A549 (cell line): ENCODE measurements at regions not wholly inside any gene's neighbourhood (a gene's known extent, or its start where the extent isn't known, plus 50 kb on each side); places are given as distances from the start of the nearest gene placed in this dataset.
"Not testable (repeated sequence)": the region's sequence is repeated elsewhere in the genome, so short reads cannot be mapped to it uniquely, and the experiment has no call there.

Experiments
- RAD21 ChIP-seq, 2 experiments: fragments of >200 bp in 1 of 2; sonication (Bioruptor Twin) in 1 of 2; formaldehyde crosslinking in 1 of 2; IDR thresholded peaks in 1 of 2; conservative IDR thresholded peaks in 1 of 2; 2 replicates in 1 of 2; 3 replicates in 1 of 2; pipeline ENCODE4 v1.6.1; 2012 to 2018; ENCODE audit warnings: inconsistent platforms in 1 of 2
- TF ChIP-seq, protein P1 (sequence below): fragments of >200 bp; sonication (Bioruptor Twin); formaldehyde crosslinking; IDR thresholded peaks from 3 replicates; pipeline ENCODE4 v1.5.1; 2016

- not testable (repeated sequence) for TF ChIP-seq RAD21 (conservative IDR thresholded peaks at IDR 0.05 in 1 of 2, IDR thresholded peaks at IDR 0.05 in 1 of 2)
- TF ChIP-seq, protein P1, sequence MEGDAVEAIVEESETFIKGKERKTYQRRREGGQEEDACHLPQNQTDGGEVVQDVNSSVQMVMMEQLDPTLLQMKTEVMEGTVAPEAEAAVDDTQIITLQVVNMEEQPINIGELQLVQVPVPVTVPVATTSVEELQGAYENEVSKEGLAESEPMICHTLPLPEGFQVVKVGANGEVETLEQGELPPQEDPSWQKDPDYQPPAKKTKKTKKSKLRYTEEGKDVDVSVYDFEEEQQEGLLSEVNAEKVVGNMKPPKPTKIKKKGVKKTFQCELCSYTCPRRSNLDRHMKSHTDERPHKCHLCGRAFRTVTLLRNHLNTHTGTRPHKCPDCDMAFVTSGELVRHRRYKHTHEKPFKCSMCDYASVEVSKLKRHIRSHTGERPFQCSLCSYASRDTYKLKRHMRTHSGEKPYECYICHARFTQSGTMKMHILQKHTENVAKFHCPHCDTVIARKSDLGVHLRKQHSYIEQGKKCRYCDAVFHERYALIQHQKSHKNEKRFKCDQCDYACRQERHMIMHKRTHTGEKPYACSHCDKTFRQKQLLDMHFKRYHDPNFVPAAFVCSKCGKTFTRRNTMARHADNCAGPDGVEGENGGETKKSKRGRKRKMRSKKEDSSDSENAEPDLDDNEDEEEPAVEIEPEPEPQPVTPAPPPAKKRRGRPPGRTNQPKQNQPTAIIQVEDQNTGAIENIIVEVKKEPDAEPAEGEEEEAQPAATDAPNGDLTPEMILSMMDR, result not testable (repeated sequence)
Observed at GRCh38 chr7:110472419-110472818, 618.5 kb upstream of the LRRN3 start.
